ENCODE measurements at regions not wholly inside any gene's neighbourhood (a gene's known extent, or its start where the extent isn't known, plus 50 kb on each side); places are given as distances from the start of the nearest gene placed in this dataset.

DNA sequence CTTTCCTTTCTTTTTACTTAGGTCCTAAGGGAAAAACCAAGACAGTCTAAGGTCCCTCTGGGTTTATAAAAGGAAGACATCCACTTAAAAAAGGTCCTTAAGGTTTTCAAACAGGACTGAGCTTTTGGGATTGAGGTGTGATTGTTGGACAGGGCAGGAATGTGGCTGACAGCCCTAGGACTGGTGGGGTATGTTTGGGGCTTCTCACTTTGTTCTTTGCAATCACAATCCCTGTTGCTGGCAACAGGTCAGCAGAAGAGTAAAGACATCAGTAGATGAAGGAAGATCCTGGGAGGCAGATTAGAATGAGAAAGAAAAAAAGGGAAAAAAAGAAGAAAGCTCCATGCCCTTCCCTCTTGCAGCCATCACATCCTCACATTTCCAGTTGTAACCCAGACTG is 101.4 kb upstream of the TARS1 start:
- TF ChIP-seq, protein P1, sequence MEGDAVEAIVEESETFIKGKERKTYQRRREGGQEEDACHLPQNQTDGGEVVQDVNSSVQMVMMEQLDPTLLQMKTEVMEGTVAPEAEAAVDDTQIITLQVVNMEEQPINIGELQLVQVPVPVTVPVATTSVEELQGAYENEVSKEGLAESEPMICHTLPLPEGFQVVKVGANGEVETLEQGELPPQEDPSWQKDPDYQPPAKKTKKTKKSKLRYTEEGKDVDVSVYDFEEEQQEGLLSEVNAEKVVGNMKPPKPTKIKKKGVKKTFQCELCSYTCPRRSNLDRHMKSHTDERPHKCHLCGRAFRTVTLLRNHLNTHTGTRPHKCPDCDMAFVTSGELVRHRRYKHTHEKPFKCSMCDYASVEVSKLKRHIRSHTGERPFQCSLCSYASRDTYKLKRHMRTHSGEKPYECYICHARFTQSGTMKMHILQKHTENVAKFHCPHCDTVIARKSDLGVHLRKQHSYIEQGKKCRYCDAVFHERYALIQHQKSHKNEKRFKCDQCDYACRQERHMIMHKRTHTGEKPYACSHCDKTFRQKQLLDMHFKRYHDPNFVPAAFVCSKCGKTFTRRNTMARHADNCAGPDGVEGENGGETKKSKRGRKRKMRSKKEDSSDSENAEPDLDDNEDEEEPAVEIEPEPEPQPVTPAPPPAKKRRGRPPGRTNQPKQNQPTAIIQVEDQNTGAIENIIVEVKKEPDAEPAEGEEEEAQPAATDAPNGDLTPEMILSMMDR (IDR thresholded peaks at IDR 0.05 in 4 of 5, conservative IDR thresholded peaks at IDR 0.05 in 1 of 5): no peak
- no peak for TF ChIP-seq POLR2A (IDR thresholded peaks at IDR 0.05)
- no peaks in the 10 kb centered on the region for H3K27me3 ChIP-seq
- ATAC-seq (no peak), DNase-seq (no peak)
- no peaks in the 10 kb centered on the region for H3K36me3 ChIP-seq
- H3K4me3 ChIP-seq: no peak overlapping the region
- intact Hi-C loops (cut with DNase I; ENCODE audit: low total_unique reads) (no loop called here), in situ Hi-C loops (cut with MboI; ENCODE audit: low sequenced_read_pairs in 4 of 4) (no loop called here)
- H3K4me1 ChIP-seq: no peaks in the 10 kb centered on the region
- no peak overlapping the region for H3K27ac ChIP-seq
- H3K9me3 ChIP-seq: no peaks in the 10 kb centered on the region

DNA sequence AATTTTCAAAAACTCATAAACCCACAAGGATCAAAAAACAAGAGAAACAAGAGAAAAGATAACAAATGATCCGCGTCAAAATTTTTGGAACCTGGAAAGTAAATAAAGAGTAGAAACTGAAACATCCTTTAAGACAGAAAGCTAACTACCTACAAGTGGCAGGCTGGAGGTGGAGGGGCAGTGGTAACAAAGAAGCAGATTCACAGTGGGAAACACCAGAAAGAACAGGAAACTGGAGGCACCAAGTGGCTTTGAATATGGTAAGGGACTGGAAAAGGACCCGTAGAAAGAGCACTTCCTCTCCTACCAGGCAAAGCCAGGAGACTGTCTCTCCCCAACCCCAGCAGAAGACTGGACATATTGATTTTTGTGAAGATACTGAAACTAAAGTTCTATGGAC is 100.6 kb upstream of the TARS1 start:
- H3K9me3 ChIP-seq: no peaks in the 10 kb centered on the region
- DNase-seq (no peak), ATAC-seq (no peak)
- no peak overlapping the region for H3K4me3 ChIP-seq
- no peaks in the 10 kb centered on the region for H3K27me3 ChIP-seq
- H3K4me1 ChIP-seq: no peaks in the 10 kb centered on the region
- in situ Hi-C loops (cut with MboI; ENCODE audit: low sequenced_read_pairs in 4 of 4) (no loop called here), intact Hi-C loops (cut with DNase I; ENCODE audit: low total_unique reads) (no loop called here)
- H3K36me3 ChIP-seq: no peaks in the 10 kb centered on the region
- TF ChIP-seq, protein P1 (IDR thresholded peaks at IDR 0.05 in 4 of 5, conservative IDR thresholded peaks at IDR 0.05 in 1 of 5): no peak
- no peak for TF ChIP-seq POLR2A (IDR thresholded peaks at IDR 0.05)
- no peak overlapping the region for H3K27ac ChIP-seq

DNA sequence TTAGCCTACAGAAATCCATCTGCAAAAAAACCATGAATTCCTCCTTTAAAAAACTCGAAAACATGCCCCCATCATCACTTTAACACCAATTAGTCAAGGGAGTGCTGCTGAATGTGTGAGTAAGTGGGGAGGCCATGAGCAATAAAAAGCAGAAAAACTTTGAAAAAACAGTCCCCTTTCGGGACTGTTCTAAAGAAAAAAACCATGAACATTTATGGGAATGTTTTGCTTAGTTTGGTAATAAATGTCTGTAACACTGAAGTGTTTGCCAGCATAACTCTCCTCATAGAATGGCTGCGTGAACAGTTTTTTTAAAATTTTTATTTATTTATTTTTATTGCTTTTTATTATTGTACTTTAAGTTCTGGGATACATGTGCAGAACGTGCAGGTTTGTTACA is 99.4 kb upstream of the TARS1 start:
- Histone ChIP-seq H3K27me3 (no peaks in the 10 kb centered on the region), H3K9me3 (no peaks in the 10 kb centered on the region), H3K27ac (no peak overlapping the region), H3K4me3 (no peak overlapping the region), H3K36me3 (no peaks in the 10 kb centered on the region), H3K4me1 (no peaks in the 10 kb centered on the region)
- ATAC-seq (no peak), DNase-seq (no peak)
- intact Hi-C loops (cut with DNase I; ENCODE audit: low total_unique reads) (no loop called here), in situ Hi-C loops (cut with MboI; ENCODE audit: low sequenced_read_pairs in 4 of 4) (no loop called here)
- no peak for TF ChIP-seq POLR2A (IDR thresholded peaks at IDR 0.05)
- TF ChIP-seq, protein P1 (IDR thresholded peaks at IDR 0.05 in 4 of 5, conservative IDR thresholded peaks at IDR 0.05 in 1 of 5): no peak

DNA sequence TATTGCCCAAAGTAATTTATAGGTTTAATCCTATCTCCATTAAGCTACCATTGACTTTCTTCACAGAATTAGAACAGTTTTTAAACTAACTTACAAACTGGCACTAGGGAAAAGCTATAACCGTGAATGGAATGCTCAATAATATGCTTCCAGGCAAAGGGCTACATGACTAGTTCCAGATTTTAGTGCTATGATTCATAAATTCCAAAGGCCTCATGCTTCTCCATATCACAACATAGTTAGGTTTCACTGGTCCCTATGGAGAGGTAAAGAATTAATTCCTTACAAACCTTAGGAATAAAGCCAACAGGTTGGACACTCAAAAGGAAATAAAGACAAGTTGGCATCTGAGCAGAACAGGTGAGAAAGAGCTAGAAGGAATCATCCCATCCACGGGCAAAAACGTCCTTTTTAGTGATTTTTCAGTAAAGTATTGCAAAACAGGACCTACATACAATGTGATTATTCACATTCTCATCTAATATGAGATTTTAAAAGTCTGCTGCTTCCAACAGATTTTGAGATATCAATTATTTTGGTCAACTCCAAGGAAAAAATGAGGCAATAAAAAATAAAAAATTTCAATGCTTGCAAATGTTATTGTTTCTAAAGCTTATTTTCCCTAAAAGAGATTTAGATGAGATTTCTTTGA is 97.0 kb upstream of the TARS1 start:
- H3K36me3 ChIP-seq: no peaks in the 10 kb centered on the region
- intact Hi-C loops (cut with DNase I; ENCODE audit: low total_unique reads) (no loop called here), in situ Hi-C loops (cut with MboI; ENCODE audit: low sequenced_read_pairs in 4 of 4) (no loop called here)
- no peaks in the 10 kb centered on the region for H3K4me1 ChIP-seq
- ATAC-seq (no peak), DNase-seq (no peak)
- TF ChIP-seq, protein P1 (IDR thresholded peaks at IDR 0.05 in 4 of 5, conservative IDR thresholded peaks at IDR 0.05 in 1 of 5): no peak
- no peak for TF ChIP-seq POLR2A (IDR thresholded peaks at IDR 0.05)
- H3K9me3 ChIP-seq: no peaks in the 10 kb centered on the region
- no peak overlapping the region for H3K27ac ChIP-seq
- no peaks in the 10 kb centered on the region for H3K27me3 ChIP-seq
- no peak overlapping the region for H3K4me3 ChIP-seq

DNA sequence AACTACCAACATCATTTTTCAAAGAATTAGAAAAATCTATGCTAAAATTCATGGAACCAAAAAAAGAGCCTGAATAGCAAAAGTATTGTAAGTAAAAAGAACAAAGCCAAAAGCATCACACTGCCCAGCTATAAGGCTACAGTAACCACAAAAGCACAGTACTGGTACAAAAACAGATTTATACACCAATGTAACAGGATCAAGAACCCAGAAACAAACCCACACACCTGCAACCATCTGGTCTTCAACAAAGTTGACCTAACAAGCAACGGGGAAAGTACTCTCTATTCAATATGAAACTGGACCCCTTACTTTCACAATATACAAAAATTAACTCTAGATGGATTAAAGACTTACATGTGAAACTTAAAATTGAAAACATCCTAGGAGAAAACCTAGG is 94.2 kb upstream of the TARS1 start:
- in situ Hi-C loops (cut with MboI; ENCODE audit: low sequenced_read_pairs in 4 of 4): no loop called here

More for the DNA sequence above, 94.2 kb upstream of the TARS1 start:
- ATAC-seq: no peak
- Histone ChIP-seq H3K27me3 (no peaks in the 10 kb centered on the region), H3K36me3 (no peaks in the 10 kb centered on the region), H3K4me3 (no peak overlapping the region), H3K27ac (no peak overlapping the region), H3K4me1 (no peaks in the 10 kb centered on the region), H3K9me3 (no peaks in the 10 kb centered on the region)
- intact Hi-C loops (cut with DNase I; ENCODE audit: low total_unique reads): no loop called here
- DNase-seq: no peak
- TF ChIP-seq POLR2A (IDR thresholded peaks at IDR 0.05): no peak
- TF ChIP-seq, protein P1 (IDR thresholded peaks at IDR 0.05 in 4 of 5, conservative IDR thresholded peaks at IDR 0.05 in 1 of 5): no peak
